Upper lobe of right lung (tissue), 1 donor: ENCODE measurements at regions not wholly inside any gene's neighbourhood (a gene's known extent, or its start where the extent isn't known, plus 50 kb on each side); places are given as distances from the start of the nearest gene placed in this dataset.

Experiments
- ATAC-seq: fragments of 200-7000 bp; cut with Tn5 transposase; one replicate; pipeline ENCODE4 v1.9.1; 2020; ENCODE audit warnings: mild to moderate bottlenecking, moderate library complexity
- DNase-seq: peaks from one replicate; pipeline ENCODE4 v3.0.0-alpha.2; 2020
- H3K27ac ChIP-seq: fragments of 200-600 bp; one replicate; pipeline ENCODE4 v1.8.0; 2022
- H3K27me3 ChIP-seq: fragments of 200-600 bp; one replicate; pipeline ENCODE4 v1.8.0; 2022; ENCODE audit warnings: mild to moderate bottlenecking
- H3K36me3 ChIP-seq: fragments of 200-600 bp; one replicate; pipeline ENCODE4 v1.8.0; 2022
- H3K4me1 ChIP-seq: fragments of 200-600 bp; one replicate; pipeline ENCODE4 v1.8.0; 2022
- H3K4me3 ChIP-seq: fragments of 200-600 bp; one replicate; pipeline ENCODE4 v1.8.0; 2022; ENCODE audit warnings: mild to moderate bottlenecking
- H3K9me3 ChIP-seq: fragments of 200-600 bp; one replicate; pipeline ENCODE4 v1.8.0; 2022
- CTCF ChIP-seq: fragments of 200-600 bp; IDR thresholded peaks from one replicate; pipeline ENCODE4 v1.8.0; 2022; ENCODE audit warnings: antibody characterized with exemption
- intact Hi-C: fragments of 100-400 bp; cut with DNase I; formaldehyde crosslinking; loops from one replicate; pipeline ENCODE4 v1.11.0; 2022
- donor health status: DM: no; HTN: yes; CAD: no; lungs with severe emphysema.

GRCh38 chr10:78374331-78375028 lies 340.8 kb downstream of the RPS24 start:
- ATAC-seq (no peak), DNase-seq (no peak)
- no peak overlapping the region for H3K4me3 ChIP-seq
- no peaks in the 10 kb centered on the region for H3K9me3 ChIP-seq
- H3K36me3 ChIP-seq = no peaks in the 10 kb centered on the region
- TF ChIP-seq CTCF = no peak
- no peaks in the 10 kb centered on the region for H3K27me3 ChIP-seq
- H3K4me1 ChIP-seq = no peaks in the 10 kb centered on the region
- H3K27ac ChIP-seq = no peak overlapping the region
- intact Hi-C loops = no loop called here

- intact Hi-C loops = no loop called here
- TF ChIP-seq CTCF = no peak
- no peak for DNase-seq
These were observed 342.5 kb downstream of the RPS24 start for GRCh38 chr10:78375854-78376785.

GRCh38 chr10:78377356-78377755 lies 343.7 kb downstream of the RPS24 start:
- no peak for ATAC-seq
- no peak for TF ChIP-seq CTCF
- intact Hi-C loops = no loop called here

More at GRCh38 chr10:78375854-78376785, 342.5 kb downstream of the RPS24 start:
- H3K4me1 ChIP-seq = no peaks in the 10 kb centered on the region
- no peak overlapping the region for H3K4me3 ChIP-seq
- no peaks in the 10 kb centered on the region for H3K9me3 ChIP-seq
- no peaks in the 10 kb centered on the region for H3K27me3 ChIP-seq
- no peak for ATAC-seq
- no peaks in the 10 kb centered on the region for H3K36me3 ChIP-seq
- no peak overlapping the region for H3K27ac ChIP-seq

GRCh38 chr10:78378192-78378591 lies 344.5 kb downstream of the RPS24 start:
- intact Hi-C loops = no loop called here
- DNase-seq = no peak
- H3K27me3 ChIP-seq = no peaks in the 10 kb centered on the region
- H3K27ac ChIP-seq = no peak overlapping the region
- no peaks in the 10 kb centered on the region for H3K9me3 ChIP-seq
- H3K4me3 ChIP-seq = no peak overlapping the region
- TF ChIP-seq CTCF = no peak
- no peaks in the 10 kb centered on the region for H3K4me1 ChIP-seq
- ATAC-seq = no peak
- H3K36me3 ChIP-seq = no peaks in the 10 kb centered on the region

More at GRCh38 chr10:78377356-78377755, 343.7 kb downstream of the RPS24 start:
- H3K27me3 ChIP-seq = no peaks in the 10 kb centered on the region
- H3K4me3 ChIP-seq = no peak overlapping the region
- no peaks in the 10 kb centered on the region for H3K36me3 ChIP-seq
- H3K27ac ChIP-seq = no peak overlapping the region
- no peaks in the 10 kb centered on the region for H3K4me1 ChIP-seq
- no peaks in the 10 kb centered on the region for H3K9me3 ChIP-seq
- no peak for DNase-seq

- ATAC-seq = no peak
- TF ChIP-seq CTCF = peak; percentile 12
- DNase-seq = no peak
These were observed 347.4 kb downstream of the RPS24 start for GRCh38 chr10:78381107-78381506.

More at GRCh38 chr10:78381107-78381506, 347.4 kb downstream of the RPS24 start:
- intact Hi-C loops = no loop called here
- Histone ChIP-seq H3K4me3 (no peak overlapping the region), H3K9me3 (no peaks in the 10 kb centered on the region), H3K27ac (no peak overlapping the region), H3K4me1 (no peaks in the 10 kb centered on the region), H3K36me3 (no peaks in the 10 kb centered on the region), H3K27me3 (no peaks in the 10 kb centered on the region)
